CD4-positive, alpha-beta T cell treated with Interleukin-1 beta for 1 hour (primary cell): ENCODE measurements at regions not wholly inside any gene's neighbourhood (a gene's known extent, or its start where the extent isn't known, plus 50 kb on each side); places are given as distances from the start of the nearest gene placed in this dataset.
"Not testable (repeated sequence)": the region's sequence is repeated elsewhere in the genome, so short reads cannot be mapped to it uniquely, and the experiment has no call there.

Source experiments
- DNase-seq, 2 donors: peaks; one replicate each; pipeline ENCODE4 v3.0.0-alpha.2; 2020 to 2022

GRCh38 chr20:50331469-50332363 lies 141.1 kb downstream of the CEBPB start:
- DNase-seq: no peak

GRCh38 chr20:50332491-50332980 lies 141.9 kb downstream of the CEBPB start:
- DNase-seq: no peak

DNA sequence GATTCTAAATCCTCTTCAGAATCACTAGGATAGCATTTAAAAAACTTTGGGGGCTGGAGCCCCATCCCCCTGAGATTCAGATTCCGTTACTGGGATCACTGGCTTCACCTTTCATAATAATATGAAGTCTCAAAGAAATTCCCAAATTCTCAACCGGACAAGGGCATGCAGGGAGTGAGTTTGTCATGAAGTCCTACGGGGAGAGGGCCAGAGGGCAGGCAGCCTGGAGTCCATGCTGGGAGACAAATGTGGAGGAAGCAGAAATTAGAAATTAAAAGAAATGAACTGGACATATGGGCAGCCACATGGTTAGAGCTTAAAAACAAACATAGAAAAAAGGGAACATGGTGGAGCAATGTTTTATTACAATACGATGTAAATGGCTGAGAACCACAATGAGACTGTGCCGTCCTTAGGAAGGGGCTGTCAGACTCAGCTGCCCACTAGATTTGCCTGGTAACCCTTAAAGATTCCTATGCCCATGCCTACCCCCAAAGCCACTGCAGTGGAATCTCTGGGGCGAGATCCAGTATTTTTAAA lies 142.6 kb downstream of the CEBPB start:
- no peak for DNase-seq

- no peak for DNase-seq
These were observed 143.2 kb downstream of the CEBPB start for GRCh38 chr20:50333812-50334211.

DNA sequence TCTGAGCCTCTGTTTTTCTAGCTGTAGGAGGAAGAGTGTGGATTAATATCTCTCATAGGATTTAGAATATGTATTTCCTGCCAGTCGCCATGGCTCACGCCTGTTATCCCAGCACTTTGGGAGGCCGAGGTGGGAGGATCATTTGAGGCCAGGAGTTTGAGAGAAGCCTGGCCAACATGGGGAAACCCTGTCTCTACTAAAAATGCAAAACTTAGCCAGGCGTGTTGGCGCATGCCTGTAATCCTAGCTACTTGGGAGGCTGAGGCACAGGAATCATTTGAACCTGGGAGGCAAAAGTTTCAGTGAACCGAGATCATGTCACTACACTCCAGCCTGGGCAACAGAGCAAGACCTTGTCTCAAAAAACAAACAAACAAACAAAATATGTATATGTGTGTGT lies 143.9 kb downstream of the CEBPB start:
- not testable (repeated sequence) for DNase-seq

GRCh38 chr20:50335105-50335504 lies 144.5 kb downstream of the CEBPB start:
- peak in 1 of 2 donors; percentile 12 for DNase-seq

- no peak for DNase-seq
These were observed 145.2 kb downstream of the CEBPB start for GRCh38 chr20:50335866-50336265.

- DNase-seq: no peak
These were observed 146.0 kb downstream of the CEBPB start for GRCh38 chr20:50336661-50337060.

- no peak for DNase-seq
These were observed 147.2 kb downstream of the CEBPB start for GRCh38 chr20:50337521-50338466.

DNA sequence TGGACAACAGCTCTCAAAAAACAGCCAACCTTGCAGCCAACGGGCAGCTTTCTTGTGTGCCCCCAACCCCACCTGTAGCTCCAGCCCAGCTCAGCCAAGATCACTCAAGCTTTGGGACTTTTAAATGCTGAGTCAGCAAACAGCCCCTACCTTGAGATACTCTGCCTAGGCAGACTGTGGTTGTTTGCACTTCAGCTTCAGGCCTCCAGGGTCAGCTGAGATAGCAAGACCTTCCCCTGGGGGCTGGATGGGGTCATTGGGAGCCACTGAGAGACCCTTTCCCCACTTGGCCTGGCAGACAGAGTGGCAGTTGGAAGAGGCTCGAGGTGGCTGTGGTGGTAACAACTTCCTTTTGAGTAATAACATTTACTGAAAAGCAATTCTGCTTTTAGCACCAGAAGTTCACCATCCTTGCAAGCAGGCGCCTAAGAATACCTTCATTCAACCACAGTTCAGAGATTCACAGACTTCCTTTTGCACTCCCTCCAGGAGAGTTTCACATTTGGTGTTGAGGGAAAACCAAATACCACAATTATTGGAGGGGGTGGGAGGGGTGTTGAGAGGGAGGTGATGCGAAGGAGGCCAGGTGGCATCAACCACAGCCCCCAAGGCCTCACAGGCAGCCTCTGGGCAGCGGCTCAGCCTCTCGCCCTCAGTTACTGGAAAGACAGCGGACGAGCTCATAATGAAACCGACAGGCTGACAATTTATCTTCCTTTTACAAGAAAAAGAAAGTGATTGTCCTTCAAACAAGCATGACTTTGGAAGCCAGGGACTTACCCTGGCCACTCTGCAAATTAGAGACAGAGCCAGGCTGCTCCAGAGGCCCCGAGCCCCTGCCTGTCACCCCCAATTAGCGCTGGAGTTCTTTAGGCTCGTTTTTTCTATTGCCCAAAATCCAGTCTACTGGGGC lies 148.1 kb downstream of the CEBPB start:
- DNase-seq: peak; percentile 19 to 31

- no peak for DNase-seq
These were observed 148.9 kb downstream of the CEBPB start for GRCh38 chr20:50339466-50339901.

- no peak for DNase-seq
These were observed 149.9 kb downstream of the CEBPB start for GRCh38 chr20:50340541-50340940.

GRCh38 chr20:50341050-50341449 lies 150.4 kb downstream of the CEBPB start:
- no peak for DNase-seq

DNA sequence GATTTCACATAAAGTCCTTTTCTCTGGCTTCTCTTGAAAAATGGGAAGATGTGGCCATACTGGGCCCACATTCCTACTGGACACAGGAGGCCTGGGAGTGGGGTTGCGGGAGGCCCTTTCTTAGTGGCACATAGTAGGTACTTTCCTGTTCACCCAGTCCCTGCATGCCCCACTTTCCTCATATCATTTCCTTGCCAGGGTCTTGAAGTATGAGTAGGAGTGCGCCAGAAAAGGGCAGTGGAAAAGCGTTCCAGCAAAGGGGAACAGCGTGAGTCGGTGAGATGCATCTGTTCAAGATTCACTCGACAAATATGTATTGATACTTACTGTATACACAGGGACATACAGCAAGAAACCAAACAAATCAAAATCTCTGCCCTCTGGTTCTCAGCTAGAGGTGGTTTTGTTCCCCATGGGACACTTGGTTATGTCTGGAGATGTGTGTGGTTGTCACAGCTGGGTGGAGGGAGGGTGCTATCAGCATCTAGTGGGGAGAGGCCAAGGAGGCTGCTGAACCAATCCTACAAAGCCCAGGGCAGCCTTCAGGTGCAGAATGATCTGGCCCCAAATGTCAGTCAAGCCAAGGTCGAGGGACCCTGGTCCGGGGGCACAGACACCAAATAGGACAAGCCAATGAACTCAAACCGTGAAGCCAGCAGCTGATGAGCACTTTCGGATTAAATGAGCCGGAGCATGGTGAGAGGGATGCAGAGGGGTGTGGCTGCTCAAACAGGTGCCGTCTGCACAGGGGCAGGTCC lies 151.4 kb downstream of the CEBPB start:
- no peak for DNase-seq

DNA sequence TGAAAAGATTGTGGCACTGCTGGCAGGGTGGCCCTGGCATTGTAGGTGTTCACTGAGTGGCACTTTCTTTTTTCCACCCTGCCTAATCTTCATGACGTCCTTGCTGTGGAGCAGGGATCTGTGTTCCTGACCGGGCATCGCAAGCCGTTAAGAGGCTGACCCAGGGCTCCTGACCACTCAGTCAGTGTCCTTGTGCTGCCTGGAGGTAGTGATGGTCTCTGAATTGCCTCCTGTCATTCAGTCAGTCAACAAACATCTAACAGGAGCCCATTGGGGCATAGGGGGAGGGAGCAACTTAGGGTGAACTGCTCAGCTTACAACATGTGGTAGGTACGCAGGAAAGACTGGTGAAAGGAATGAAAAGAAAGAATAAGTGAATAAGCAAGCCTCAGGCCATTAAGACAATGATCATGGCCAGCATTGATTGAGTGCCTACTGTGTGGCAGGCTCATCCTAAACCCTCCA lies 152.0 kb downstream of the CEBPB start:
- no peak for DNase-seq

DNA sequence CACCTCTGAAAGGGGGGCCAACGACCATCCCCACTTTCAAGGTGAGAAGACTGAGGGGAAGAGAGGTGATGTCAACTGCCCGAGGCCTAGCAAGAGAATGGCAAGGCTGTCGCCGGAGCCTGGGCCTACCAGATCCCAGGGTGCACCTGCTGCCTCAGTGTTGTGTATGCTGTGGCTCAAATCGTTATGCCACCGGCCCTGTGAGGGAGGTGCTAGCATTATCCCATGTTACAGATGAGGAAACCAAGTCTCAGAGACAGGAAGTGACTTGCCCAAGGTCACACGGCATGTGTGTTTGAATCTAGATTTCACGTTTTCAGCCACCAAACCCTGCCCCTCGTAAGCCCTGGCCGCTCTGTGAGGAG lies 152.5 kb downstream of the CEBPB start:
- DNase-seq: no peak

GRCh38 chr20:50343490-50344179 lies 153.0 kb downstream of the CEBPB start:
- no peak for DNase-seq

GRCh38 chr20:50344232-50345071 lies 153.8 kb downstream of the CEBPB start:
- DNase-seq: no peak

DNA sequence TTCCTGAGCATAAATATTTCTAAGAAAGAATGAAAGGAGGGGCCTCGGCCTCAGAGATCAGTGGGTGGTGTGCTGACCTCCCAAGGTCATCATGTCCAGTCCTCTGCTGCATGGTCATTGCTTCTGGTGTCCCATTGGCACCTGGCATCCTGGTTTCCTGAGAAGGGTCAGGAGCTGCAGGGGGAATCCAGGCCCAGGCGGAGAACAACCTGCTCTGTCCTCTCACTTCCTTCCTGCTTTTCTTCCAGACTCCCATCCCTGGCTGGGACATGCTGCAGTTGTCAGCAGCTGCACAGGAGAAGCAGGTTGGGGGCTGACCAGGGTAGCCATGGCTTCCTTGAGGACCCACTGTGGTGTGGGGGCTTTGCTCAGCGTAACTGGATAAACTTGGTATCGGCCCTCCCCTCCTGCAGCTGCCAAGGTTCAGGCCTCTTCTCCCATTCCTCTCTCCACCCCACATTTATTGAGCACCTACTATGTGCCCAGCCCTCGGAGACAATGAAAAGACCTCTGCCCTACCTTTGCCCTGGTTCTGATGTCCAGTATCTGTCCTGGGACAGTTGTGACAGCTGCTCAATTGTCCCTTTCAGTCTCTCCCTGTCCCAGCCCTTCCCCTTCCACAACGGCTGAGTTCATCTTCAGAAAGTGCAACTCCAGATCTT lies 155.2 kb downstream of the CEBPB start:
- no peak for DNase-seq
